Left colon (tissue), 2 donors: ENCODE measurements at regions not wholly inside any gene's neighbourhood (a gene's known extent, or its start where the extent isn't known, plus 50 kb on each side); places are given as distances from the start of the nearest gene placed in this dataset.

ENCODE experiments used
- ATAC-seq: fragments of 200-7000 bp; cut with Tn5 transposase; one replicate; pipeline ENCODE4 v1.9.1; 2020; ENCODE audit warnings: mild to moderate bottlenecking, moderate library complexity
- DNase-seq, 2 donors: peaks; one replicate each; pipeline ENCODE4 v3.0.0-alpha.2; 2020
- intact Hi-C, 2 donors: fragments of 100-400 bp; cut with DNase I in 1 of 2; cut with micrococcal nuclease in 1 of 2; formaldehyde crosslinking; loops; one replicate each; pipeline versions ENCODE4 v1.11.2 to v1.14.0; 2022; cut with DNase I, micrococcal nuclease
- donor health status: DM: no; HTN: no; CAD: no.
- donor health status: DM: yes; HTN: yes; CAD: no.

DNA sequence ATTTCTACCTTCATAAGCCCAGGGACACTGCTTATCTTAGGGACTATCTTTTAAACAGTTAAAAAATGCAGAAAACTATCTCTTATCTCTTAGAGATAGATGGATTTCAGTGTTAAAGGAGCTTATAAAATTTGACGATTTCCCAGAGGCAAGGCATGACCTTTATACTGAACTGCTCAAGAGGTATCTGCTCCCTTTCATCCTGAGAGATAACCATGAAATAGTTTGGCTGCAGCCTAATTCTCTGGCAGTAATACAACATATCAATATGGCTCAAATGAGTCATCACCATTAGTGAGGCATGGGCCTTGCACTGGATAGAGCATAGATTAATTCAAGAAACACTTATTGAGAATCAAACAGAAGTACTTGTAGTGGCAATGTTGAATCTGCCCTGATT lies 348.2 kb upstream of the GRIA3 start:
- intact Hi-C loops: no loop called here
- DNase-seq (no peak), ATAC-seq (no peak)

DNA sequence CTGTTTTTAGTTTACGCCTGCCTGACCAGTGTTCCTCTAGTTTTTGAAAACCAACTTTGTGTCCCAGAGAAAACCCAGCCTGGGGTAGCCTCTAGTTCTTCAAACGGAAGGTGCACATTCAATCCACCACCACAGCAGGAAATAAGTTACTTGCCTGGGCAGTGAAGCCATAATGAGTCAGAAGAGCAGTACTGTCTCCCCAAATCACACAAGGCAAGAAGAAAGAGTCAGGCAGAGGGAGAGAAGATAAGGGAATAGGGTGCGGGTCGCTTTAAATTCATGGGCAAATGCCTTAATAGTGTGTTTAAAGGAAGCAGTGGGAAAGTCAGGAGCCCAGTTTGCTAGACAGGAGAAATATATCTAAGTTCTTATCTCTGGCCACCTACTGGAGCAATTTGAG lies 333.8 kb upstream of the GRIA3 start:
- no peak for DNase-seq
- no peak for ATAC-seq
- intact Hi-C loops: no loop called here

- intact Hi-C loops: no loop called here
These were observed 327.9 kb upstream of the GRIA3 start for GRCh38 chrX:122856205-122856604.

DNA sequence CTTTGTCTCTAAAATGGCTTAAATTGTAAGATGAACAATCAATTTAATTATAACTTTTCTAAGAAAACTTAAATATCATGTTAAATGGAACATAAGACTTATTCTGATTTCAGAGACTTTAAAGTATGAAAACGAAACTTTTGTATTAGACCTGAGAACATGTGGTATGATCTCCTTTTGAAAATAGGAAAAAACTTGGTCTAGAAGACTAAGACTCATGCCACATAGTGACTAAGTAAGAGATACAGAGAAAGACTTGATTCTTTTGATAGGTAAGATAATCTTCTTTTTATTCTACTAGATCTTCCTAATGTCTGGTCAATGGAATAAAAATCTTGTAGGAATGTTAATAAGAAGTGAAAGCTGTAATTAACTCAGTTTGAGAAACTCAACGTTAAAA lies 326.3 kb upstream of the GRIA3 start:
- ATAC-seq (no peak), DNase-seq (no peak)
- intact Hi-C loops: no loop called here

More at GRCh38 chrX:122856205-122856604, 327.9 kb upstream of the GRIA3 start:
- ATAC-seq (no peak), DNase-seq (no peak)

GRCh38 chrX:122863067-122863466 lies 321.0 kb upstream of the GRIA3 start:
- intact Hi-C loops: no loop called here
- no peak for DNase-seq

GRCh38 chrX:122866532-122866931 lies 317.5 kb upstream of the GRIA3 start:
- intact Hi-C loops: no loop called here
- no peak for ATAC-seq
- DNase-seq: no peak

More at GRCh38 chrX:122863067-122863466, 321.0 kb upstream of the GRIA3 start:
- ATAC-seq: no peak

DNA sequence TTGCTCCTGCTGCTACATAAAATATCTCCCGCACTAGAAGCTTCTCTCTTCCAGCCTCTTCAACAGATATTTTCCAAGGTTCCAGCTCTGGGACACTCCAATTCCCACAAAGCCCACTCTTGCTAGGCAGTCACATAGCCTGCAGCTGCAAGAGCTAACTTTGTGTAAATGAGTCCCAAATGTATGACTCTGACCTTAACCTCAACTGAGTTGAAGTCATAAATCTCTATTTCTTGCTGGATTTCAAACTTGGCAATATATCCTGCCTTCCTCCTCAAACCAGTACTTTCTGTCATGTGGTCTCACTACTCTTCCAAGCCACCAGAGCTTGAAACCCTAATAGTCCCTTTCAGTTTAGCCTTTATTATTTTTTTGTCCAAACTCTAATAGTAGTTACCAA lies 315.4 kb upstream of the GRIA3 start:
- no peak for DNase-seq
- ATAC-seq: no peak
- intact Hi-C loops: no loop called here

DNA sequence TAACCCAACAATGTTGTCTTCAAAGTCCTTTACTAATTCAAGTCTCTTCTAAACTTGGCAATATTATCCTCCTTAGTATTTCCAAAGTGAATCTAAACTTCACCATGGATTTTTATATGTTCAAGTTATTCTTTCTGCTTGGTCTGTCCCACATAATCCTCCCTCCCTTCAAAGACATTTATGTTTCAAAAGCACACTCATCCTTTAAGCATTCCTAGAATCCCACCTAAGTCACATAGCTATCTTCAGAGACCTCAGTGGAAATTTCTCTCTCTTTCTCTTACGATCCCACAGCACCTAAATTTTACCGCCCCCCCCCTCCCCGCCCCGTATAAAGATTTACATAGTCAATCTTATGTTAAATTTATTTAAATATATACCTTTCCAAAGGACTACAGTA lies 314.9 kb upstream of the GRIA3 start:
- DNase-seq (no peak), ATAC-seq (no peak)
- intact Hi-C loops: no loop called here

DNA sequence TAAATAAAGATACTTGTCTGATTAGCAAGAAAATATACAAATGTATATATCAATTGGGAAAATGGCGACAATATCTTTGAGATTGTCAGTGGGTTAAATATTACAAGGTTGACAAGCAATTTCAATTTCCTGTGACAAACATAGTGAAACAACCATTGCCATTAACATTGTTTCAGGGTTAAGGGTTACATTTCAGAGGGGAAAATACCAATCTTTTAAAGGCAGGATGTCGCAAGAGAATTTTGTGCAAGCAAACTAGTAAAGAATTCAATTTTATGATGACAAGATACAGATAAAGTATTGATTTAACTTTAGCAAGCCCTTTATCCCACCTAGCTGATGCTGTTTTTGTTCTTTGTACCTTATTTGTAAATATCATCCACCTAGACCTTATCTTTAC lies 305.8 kb upstream of the GRIA3 start:
- intact Hi-C loops: no loop called here
- DNase-seq (no peak), ATAC-seq (no peak)

DNA sequence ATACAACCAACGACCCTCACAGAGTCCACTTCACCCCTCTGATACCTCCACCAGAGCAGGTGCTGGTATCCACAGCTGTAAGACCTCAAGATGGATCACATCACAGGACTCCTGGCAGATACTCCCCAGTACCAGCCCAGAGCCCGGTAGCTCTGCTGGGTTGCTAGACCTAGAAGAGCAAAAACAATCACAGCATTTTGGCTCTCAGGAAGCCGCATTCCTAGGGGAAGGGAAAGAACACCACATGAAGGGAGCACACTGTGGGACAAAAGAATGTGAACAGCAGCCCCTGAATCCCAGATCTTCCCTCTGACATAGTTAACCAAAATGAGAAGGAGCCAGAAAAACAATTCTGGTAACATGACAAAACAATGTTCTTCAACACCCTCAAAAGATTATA lies 303.1 kb upstream of the GRIA3 start:
- no peak for DNase-seq
- no peak for ATAC-seq
- intact Hi-C loops: no loop called here

DNA sequence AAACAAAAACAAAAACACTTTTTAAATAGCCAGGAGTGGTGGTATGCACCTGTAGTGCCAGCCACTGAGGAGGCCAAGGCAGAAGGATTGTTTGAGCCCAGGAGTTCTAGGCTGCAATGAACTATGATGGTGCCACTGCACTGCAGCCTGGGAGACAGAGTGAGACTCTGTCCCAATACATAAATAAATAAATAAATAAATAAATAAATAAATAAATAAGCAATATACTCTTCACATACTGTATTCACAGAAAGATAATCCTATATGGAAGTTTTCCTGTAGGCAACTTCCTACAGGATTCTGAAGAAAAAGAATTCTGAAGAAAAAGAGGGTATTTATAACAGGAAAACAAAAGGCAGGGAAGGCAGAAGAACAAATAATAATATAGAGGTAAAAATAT lies 293.3 kb upstream of the GRIA3 start:
- ATAC-seq (no peak), DNase-seq (no peak)
- intact Hi-C loops: no loop called here

GRCh38 chrX:122906726-122907125 lies 277.4 kb upstream of the GRIA3 start:
- no peak for DNase-seq
- no peak for ATAC-seq
- intact Hi-C loops: no loop called here

GRCh38 chrX:122907375-122907774 lies 276.7 kb upstream of the GRIA3 start:
- intact Hi-C loops: no loop called here
- no peak for ATAC-seq
- DNase-seq: no peak

- no peak for ATAC-seq
- DNase-seq: no peak
- intact Hi-C loops: no loop called here
These were observed 273.4 kb upstream of the GRIA3 start for GRCh38 chrX:122910697-122911096.

GRCh38 chrX:122913134-122913533 lies 270.9 kb upstream of the GRIA3 start:
- intact Hi-C loops: no loop called here
- no peak for DNase-seq
- ATAC-seq: no peak

- intact Hi-C loops: no loop called here
- ATAC-seq: no peak
These were observed 270.3 kb upstream of the GRIA3 start for GRCh38 chrX:122913764-122914163.

GRCh38 chrX:122914256-122914655 lies 269.8 kb upstream of the GRIA3 start:
- no peak for ATAC-seq
- intact Hi-C loops: no loop called here
- no peak for DNase-seq

More at GRCh38 chrX:122913764-122914163, 270.3 kb upstream of the GRIA3 start:
- DNase-seq: no peak

GRCh38 chrX:122934131-122934530 lies 249.9 kb upstream of the GRIA3 start:
- intact Hi-C loops: no loop called here
- ATAC-seq (no peak), DNase-seq (no peak)

DNA sequence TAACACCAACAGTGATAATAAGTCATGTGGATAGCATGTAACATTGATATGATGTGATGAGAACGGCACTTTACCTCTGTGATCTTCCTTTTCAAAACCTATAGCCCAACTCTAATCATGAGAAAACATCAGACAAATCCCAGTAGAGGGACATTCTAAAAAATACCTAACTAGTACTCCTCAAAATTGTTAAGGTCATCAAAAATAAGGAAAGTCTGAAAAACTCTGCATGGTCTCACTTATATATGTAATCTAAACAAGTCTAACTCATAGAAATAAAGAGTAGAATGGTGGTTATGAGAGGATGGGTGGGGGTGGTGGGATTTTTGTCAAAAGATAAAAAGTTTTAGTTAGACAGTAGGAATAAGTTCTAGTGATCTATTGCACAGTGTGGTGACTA lies 243.9 kb upstream of the GRIA3 start:
- no peak for ATAC-seq
- intact Hi-C loops: no loop called here
- DNase-seq: no peak

DNA sequence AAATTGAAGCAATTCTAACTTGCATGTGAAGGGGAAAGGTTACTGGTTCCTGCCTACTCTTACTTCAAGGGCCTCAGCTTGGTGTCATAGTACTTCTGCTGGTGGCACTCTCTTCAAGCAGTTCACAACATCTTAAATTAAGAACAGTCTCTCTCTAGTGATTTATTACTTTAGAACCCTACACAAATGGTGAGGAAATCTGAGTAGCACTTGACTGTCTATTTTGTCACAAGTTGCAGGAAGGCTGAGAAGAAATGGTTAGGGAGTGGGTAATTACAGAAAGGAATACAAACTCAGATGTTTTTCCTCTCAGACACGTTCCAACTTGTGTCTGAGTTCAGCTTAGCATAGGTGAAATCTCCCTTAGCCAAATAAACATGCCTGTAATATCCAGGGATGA lies 242.3 kb upstream of the GRIA3 start:
- DNase-seq (no peak), ATAC-seq (no peak)
- intact Hi-C loops: no loop called here

DNA sequence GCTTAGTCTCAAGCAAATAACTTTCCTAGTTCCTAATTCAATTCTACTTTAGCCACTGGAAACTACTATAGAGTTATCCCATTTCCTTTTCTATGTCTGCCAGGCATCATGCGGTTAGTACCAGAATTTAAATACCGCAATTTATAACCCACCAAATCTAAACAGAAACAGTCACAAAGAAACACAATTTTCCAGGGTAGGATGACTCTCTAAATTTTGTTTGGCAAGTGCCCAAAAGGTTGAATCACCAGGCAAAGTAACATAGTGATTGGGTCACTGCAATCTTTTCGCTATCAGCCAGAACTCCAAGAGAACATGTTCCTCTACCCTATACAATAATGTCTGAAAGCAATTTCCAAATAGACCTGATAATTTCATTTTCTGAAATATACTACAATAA lies 240.2 kb upstream of the GRIA3 start:
- intact Hi-C loops: no loop called here
- ATAC-seq (no peak), DNase-seq (no peak)

DNA sequence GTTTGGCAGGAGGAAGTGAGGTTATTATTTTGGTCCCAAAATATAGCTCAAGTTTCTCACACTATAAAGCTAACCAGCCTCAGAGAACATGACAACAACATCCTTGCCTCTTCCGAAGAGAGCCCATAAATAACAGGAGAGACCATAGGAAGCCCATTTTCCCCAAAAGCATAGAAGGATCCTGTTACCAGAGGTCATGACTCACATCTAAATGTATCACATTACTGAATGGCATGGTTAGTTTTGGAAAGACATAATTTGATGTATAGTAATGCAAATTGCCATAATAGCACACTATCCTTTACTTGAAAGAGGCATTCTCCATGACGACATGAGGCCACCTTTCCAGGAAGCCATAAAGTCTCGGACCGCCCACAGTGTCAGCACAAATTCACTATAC lies 238.8 kb upstream of the GRIA3 start:
- DNase-seq (no peak), ATAC-seq (no peak)
- intact Hi-C loops: no loop called here
